ENCODE measurements at regions not wholly inside any gene's neighbourhood (a gene's known extent, or its start where the extent isn't known, plus 50 kb on each side); places are given as distances from the start of the nearest gene placed in this dataset.
"Not testable (repeated sequence)": the region's sequence is repeated elsewhere in the genome, so short reads cannot be mapped to it uniquely, and the experiment has no call there.

GRCh38 chr17:20800146-20800545, 220.6 kb downstream of the CDRT15L2 start:
- H3K4me3 Mint-ChIP-seq = no peak overlapping the region
- H3K9me3 Mint-ChIP-seq = no peaks in the 10 kb centered on the region
- no peaks in the 10 kb centered on the region for H3K27me3 Mint-ChIP-seq (ENCODE audit: low read depth)
- no peak overlapping the region for H3K27ac Mint-ChIP-seq
- TF ChIP-seq, protein P1, sequence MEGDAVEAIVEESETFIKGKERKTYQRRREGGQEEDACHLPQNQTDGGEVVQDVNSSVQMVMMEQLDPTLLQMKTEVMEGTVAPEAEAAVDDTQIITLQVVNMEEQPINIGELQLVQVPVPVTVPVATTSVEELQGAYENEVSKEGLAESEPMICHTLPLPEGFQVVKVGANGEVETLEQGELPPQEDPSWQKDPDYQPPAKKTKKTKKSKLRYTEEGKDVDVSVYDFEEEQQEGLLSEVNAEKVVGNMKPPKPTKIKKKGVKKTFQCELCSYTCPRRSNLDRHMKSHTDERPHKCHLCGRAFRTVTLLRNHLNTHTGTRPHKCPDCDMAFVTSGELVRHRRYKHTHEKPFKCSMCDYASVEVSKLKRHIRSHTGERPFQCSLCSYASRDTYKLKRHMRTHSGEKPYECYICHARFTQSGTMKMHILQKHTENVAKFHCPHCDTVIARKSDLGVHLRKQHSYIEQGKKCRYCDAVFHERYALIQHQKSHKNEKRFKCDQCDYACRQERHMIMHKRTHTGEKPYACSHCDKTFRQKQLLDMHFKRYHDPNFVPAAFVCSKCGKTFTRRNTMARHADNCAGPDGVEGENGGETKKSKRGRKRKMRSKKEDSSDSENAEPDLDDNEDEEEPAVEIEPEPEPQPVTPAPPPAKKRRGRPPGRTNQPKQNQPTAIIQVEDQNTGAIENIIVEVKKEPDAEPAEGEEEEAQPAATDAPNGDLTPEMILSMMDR (IDR thresholded peaks at IDR 0.05; ENCODE audit: unreplicated experiment) = no peak
- H3K36me3 Mint-ChIP-seq = no peaks in the 10 kb centered on the region
- H3K4me1 Mint-ChIP-seq = peaks cover 2% of the 10 kb centered on the region
- DNase-seq (ENCODE audit: low spot score in 2 of 2, unreplicated experiment in 2 of 2) = no peak

DNA sequence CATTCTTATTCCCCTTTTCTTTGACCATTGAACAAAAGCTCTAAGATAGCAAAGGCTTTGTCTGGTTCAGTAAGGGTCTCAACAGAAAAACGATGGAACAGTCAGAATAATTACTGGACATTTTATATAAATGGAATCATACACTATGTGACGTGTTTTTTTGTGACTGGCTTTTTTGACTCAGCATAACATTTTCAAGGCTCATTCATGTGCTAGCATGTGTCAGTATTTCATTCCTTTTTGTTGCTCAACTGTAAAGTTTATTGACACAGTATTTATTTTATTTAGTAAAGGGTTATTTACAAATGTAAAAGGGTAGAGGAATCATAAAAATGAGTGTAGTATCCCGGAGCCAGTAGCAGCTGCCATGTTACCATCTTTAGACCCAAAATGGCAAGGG, 226.2 kb downstream of the CDRT15L2 start:
- no peak overlapping the region for H3K27ac Mint-ChIP-seq
- H3K27me3 Mint-ChIP-seq (ENCODE audit: low read depth) = no peaks in the 10 kb centered on the region
- TF ChIP-seq, protein P1 (IDR thresholded peaks at IDR 0.05; ENCODE audit: unreplicated experiment) = no peak
- H3K36me3 Mint-ChIP-seq = no peaks in the 10 kb centered on the region
- peaks cover 7% of the 10 kb centered on the region for H3K9me3 Mint-ChIP-seq
- no peaks in the 10 kb centered on the region for H3K4me1 Mint-ChIP-seq
- DNase-seq (ENCODE audit: low spot score in 2 of 2, unreplicated experiment in 2 of 2) = no peak
- no peak overlapping the region for H3K4me3 Mint-ChIP-seq

- not testable (repeated sequence) for H3K9me3 Mint-ChIP-seq; H3K36me3 Mint-ChIP-seq; H3K4me1 Mint-ChIP-seq; H3K27ac Mint-ChIP-seq; H3K27me3 Mint-ChIP-seq (ENCODE audit: low read depth); DNase-seq (ENCODE audit: low spot score in 2 of 2, unreplicated experiment in 2 of 2); H3K4me3 Mint-ChIP-seq
Observed at GRCh38 chr17:20807566-20807965, 228.0 kb downstream of the CDRT15L2 start.

DNA sequence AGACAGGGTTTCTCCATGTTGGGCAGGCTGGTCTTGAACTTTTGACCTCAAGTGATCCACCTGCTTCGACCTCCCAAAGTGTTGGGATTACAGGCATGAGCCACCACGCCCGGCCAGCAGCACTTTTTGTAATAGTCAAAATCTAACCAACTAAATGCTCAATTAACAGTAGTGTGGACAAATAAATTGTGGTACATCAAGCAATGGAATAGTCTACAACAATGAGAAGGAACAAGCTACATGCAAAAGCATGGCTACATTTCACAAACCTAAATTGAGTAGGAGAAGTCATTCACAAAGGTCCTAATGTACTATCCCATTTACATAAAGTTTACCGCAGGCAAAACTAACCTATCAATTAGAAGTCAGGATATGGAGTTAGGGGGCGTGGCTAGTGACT, 227.4 kb downstream of the USP22 start:
- not testable (repeated sequence) for H3K36me3 Mint-ChIP-seq; H3K9me3 Mint-ChIP-seq; DNase-seq (ENCODE audit: low spot score in 2 of 2, unreplicated experiment in 2 of 2); H3K27ac Mint-ChIP-seq; H3K4me1 Mint-ChIP-seq; H3K4me3 Mint-ChIP-seq; H3K27me3 Mint-ChIP-seq (ENCODE audit: low read depth)

- Mint-ChIP-seq H3K4me3 (no peak overlapping the region), H3K4me1 (peaks cover 25% of the 10 kb centered on the region), H3K9me3 (peaks cover 4% of the 10 kb centered on the region), H3K27ac (peak overlapping the region; percentile 56), H3K36me3 (no peaks in the 10 kb centered on the region), H3K27me3 (ENCODE audit: low read depth) (no peaks in the 10 kb centered on the region)
- DNase-seq (ENCODE audit: low spot score in 2 of 2, unreplicated experiment in 2 of 2) = no peak
- TF ChIP-seq, protein P1 (IDR thresholded peaks at IDR 0.05; ENCODE audit: unreplicated experiment) = no peak
Observed at GRCh38 chr17:20823905-20824304, 218.9 kb downstream of the USP22 start.

- Mint-ChIP-seq H3K27me3 (ENCODE audit: low read depth) (no peaks in the 10 kb centered on the region), H3K4me3 (no peak overlapping the region), H3K4me1 (peaks cover 24% of the 10 kb centered on the region), H3K27ac (peak overlapping the region; percentile 67), H3K36me3 (no peaks in the 10 kb centered on the region), H3K9me3 (peaks cover 4% of the 10 kb centered on the region)
- TF ChIP-seq, protein P1 (IDR thresholded peaks at IDR 0.05; ENCODE audit: unreplicated experiment) = no peak
- no peak for DNase-seq (ENCODE audit: low spot score in 2 of 2, unreplicated experiment in 2 of 2)
Observed at GRCh38 chr17:20825539-20825938, 217.3 kb downstream of the USP22 start.

GRCh38 chr17:20840453-20840852, 202.4 kb downstream of the USP22 start:
- not testable (repeated sequence) for H3K27me3 Mint-ChIP-seq (ENCODE audit: low read depth); H3K9me3 Mint-ChIP-seq; H3K36me3 Mint-ChIP-seq; DNase-seq (ENCODE audit: low spot score in 2 of 2, unreplicated experiment in 2 of 2); H3K4me3 Mint-ChIP-seq; H3K27ac Mint-ChIP-seq; H3K4me1 Mint-ChIP-seq

DNA sequence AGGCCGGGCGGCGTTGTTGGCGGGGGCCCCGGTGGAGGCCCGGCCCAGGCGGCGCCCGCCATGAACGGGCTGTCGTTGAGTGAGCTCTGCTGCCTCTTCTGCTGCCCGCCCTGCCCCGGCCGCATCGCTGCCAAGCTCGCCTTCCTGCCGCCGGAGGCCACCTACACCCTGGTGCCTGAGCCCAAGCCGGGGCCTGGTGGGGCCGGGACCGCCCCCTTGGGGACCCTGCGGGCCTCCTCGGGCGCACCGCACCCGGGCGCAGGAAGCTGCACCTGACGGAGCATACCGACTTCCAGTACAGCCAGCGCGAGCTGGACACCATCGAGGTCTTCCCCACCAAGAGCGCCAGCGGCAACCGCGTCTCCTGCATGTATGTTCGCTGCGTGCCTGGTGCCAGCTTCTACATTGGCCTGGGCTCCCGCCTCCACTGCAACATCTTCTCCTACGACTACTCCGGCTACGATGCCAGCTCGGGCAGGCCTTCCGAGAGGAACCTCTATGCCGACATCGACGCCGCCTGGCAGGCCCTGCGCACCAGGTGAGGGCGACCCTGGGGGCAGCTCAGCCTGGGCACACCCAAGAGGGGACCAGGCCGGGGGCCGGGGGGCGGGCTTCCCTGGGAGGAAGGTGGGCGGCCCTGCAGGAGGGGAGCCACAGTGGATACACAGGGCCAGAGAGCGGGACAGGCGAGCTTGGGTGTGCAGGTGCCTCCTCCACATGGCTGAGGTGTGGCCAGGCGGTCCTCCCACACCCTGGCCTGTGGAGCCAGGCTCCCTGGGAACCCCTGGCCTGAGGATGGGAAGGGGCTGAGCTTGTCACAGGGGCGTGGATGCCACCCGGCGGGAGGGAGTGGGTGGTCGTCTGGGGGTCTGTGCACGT, 201.6 kb downstream of the USP22 start:
- DNase-seq (ENCODE audit: low spot score in 2 of 2, unreplicated experiment in 2 of 2); H3K9me3 Mint-ChIP-seq; H3K36me3 Mint-ChIP-seq; H3K27ac Mint-ChIP-seq; H3K4me1 Mint-ChIP-seq; H3K27me3 Mint-ChIP-seq (ENCODE audit: low read depth); H3K4me3 Mint-ChIP-seq: not testable (repeated sequence)

- not testable (repeated sequence) for H3K36me3 Mint-ChIP-seq; H3K4me3 Mint-ChIP-seq; H3K27me3 Mint-ChIP-seq (ENCODE audit: low read depth); H3K27ac Mint-ChIP-seq; DNase-seq (ENCODE audit: low spot score in 2 of 2, unreplicated experiment in 2 of 2); H3K4me1 Mint-ChIP-seq; H3K9me3 Mint-ChIP-seq
Observed at GRCh38 chr17:20842012-20842411, 200.8 kb downstream of the USP22 start.

DNA sequence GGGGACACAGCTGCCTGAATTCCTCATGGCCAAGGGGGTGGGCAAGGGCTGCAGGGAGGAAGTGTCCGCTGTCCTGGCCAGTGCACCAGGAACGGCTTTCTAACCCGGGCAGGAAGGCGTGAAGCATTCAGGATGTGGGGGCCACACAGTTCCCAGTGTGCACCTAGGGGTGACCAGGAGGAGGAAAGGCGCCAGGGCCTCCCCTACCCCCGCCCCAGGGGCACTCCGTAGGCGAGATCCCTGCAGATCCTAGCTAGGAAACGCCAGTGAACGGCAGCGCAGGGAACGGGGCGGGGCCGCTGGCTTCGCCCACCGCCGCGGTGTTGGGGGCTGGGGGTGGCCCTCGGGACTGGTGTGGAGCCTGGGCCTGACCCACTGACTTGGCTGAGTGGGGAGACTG, 199.6 kb downstream of the USP22 start:
- not testable (repeated sequence) for H3K27me3 Mint-ChIP-seq (ENCODE audit: low read depth); DNase-seq (ENCODE audit: low spot score in 2 of 2, unreplicated experiment in 2 of 2); H3K36me3 Mint-ChIP-seq; H3K9me3 Mint-ChIP-seq; H3K4me1 Mint-ChIP-seq; H3K27ac Mint-ChIP-seq
- H3K4me3 Mint-ChIP-seq = peak overlapping the region; percentile 72

All from mesothelial cell of epicardium (in vitro differentiated cells).